ENCODE measurements at regions not wholly inside any gene's neighbourhood (a gene's known extent, or its start where the extent isn't known, plus 50 kb on each side); places are given as distances from the start of the nearest gene placed in this dataset.

GRCh38 chr11:38687008-38687407, 2089.0 kb upstream of the RAG2 start:
- Histone ChIP-seq H3K36me3 (replicated peaks in 1 of 2; ENCODE audit: control insufficient read depth in 1 of 2, insufficient read depth in 2 of 2, low read length in 2 of 2) (no peaks in the 10 kb centered on the region), H3K4me2 (replicated peaks; ENCODE audit: extremely low read depth, low read length, poor library complexity, severe bottlenecking) (no peak overlapping the region), H3K9ac (ENCODE audit: insufficient read depth, low read length, poor library complexity, severe bottlenecking) (no peak overlapping the region), H3K27me3 (ENCODE audit: control insufficient read depth in 2 of 2, insufficient read depth in 2 of 2, low read length in 2 of 2) (no peaks in the 10 kb centered on the region), H2AFZ (ENCODE audit: insufficient read depth, low read depth, low read length, poor library complexity, severe bottlenecking) (no peak overlapping the region), H3K27ac (ENCODE audit: low read depth in 1 of 2, low read length in 2 of 2) (no peak overlapping the region), H3K4me1 (ENCODE audit: control insufficient read depth in 1 of 2, insufficient read depth in 2 of 2, low read length in 2 of 2) (no peaks in the 10 kb centered on the region), H4K20me1 (ENCODE audit: insufficient read depth, low read length) (no peaks in the 10 kb centered on the region), H3K79me2 (ENCODE audit: insufficient read depth, low read length) (no peaks in the 10 kb centered on the region), H3K4me3 (replicated peaks in 1 of 3; ENCODE audit: low read depth in 2 of 3, low read length in 3 of 3) (no peak overlapping the region), H3K9me3 (replicated peaks in 1 of 2; ENCODE audit: control insufficient read depth in 1 of 2, insufficient read depth in 1 of 2, low read length in 2 of 2) (no peaks in the 10 kb centered on the region)
- 81% methylated on average over 2 of the region's 3 CpGs for whole genome bisulfite sequencing (ENCODE audit: insufficient coverage)
- Mint-ChIP-seq H3K4me3 (no peak overlapping the region), H3K4me1 (no peaks in the 10 kb centered on the region), H3K27ac (no peak overlapping the region), H3K9me3 (peaks cover 0 to 1% (median 0%) of the 10 kb centered on the region in 7 donors), H3K27me3 (ENCODE audit: low read depth in 3 of 3) (peaks cover 0 to 1% (median 0%) of the 10 kb centered on the region in 3 donors), H3K36me3 (no peaks in the 10 kb centered on the region)
- DNase-seq, result no peak
- intact Hi-C loops (cut with micrococcal nuclease), result no loop called here
- TF ChIP-seq, protein P1, sequence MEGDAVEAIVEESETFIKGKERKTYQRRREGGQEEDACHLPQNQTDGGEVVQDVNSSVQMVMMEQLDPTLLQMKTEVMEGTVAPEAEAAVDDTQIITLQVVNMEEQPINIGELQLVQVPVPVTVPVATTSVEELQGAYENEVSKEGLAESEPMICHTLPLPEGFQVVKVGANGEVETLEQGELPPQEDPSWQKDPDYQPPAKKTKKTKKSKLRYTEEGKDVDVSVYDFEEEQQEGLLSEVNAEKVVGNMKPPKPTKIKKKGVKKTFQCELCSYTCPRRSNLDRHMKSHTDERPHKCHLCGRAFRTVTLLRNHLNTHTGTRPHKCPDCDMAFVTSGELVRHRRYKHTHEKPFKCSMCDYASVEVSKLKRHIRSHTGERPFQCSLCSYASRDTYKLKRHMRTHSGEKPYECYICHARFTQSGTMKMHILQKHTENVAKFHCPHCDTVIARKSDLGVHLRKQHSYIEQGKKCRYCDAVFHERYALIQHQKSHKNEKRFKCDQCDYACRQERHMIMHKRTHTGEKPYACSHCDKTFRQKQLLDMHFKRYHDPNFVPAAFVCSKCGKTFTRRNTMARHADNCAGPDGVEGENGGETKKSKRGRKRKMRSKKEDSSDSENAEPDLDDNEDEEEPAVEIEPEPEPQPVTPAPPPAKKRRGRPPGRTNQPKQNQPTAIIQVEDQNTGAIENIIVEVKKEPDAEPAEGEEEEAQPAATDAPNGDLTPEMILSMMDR (IDR thresholded peaks at IDR 0.05), result no peak

- Histone ChIP-seq H3K9ac (ENCODE audit: insufficient read depth, low read length, poor library complexity, severe bottlenecking) (no peak overlapping the region), H4K20me1 (ENCODE audit: insufficient read depth, low read length) (no peaks in the 10 kb centered on the region), H2AFZ (ENCODE audit: insufficient read depth, low read depth, low read length, poor library complexity, severe bottlenecking) (no peak overlapping the region), H3K4me1 (ENCODE audit: control insufficient read depth in 1 of 2, insufficient read depth in 2 of 2, low read length in 2 of 2) (no peaks in the 10 kb centered on the region), H3K79me2 (ENCODE audit: insufficient read depth, low read length) (no peaks in the 10 kb centered on the region), H3K4me3 (replicated peaks in 1 of 3; ENCODE audit: low read depth in 2 of 3, low read length in 3 of 3) (no peak overlapping the region), H3K9me3 (replicated peaks in 1 of 2; ENCODE audit: control insufficient read depth in 1 of 2, insufficient read depth in 1 of 2, low read length in 2 of 2) (no peaks in the 10 kb centered on the region), H3K27ac (ENCODE audit: low read depth in 1 of 2, low read length in 2 of 2) (no peak overlapping the region), H3K4me2 (replicated peaks; ENCODE audit: extremely low read depth, low read length, poor library complexity, severe bottlenecking) (no peak overlapping the region), H3K36me3 (replicated peaks in 1 of 2; ENCODE audit: control insufficient read depth in 1 of 2, insufficient read depth in 2 of 2, low read length in 2 of 2) (no peaks in the 10 kb centered on the region), H3K27me3 (ENCODE audit: control insufficient read depth in 2 of 2, insufficient read depth in 2 of 2, low read length in 2 of 2) (no peaks in the 10 kb centered on the region)
- H3K9me3 Mint-ChIP-seq, result peaks cover 0 to 3% (median 0%) of the 10 kb centered on the region in 7 donors
- H3K4me3 Mint-ChIP-seq, result no peak overlapping the region
- no peak for DNase-seq
- H3K27ac Mint-ChIP-seq, result no peak overlapping the region
- no CpG with 5 or more reads among the region's 2 CpGs for WGBS (ENCODE audit: insufficient coverage)
- TF ChIP-seq, protein P1 (IDR thresholded peaks at IDR 0.05), result no peak
- no peaks in the 10 kb centered on the region for H3K36me3 Mint-ChIP-seq
- H3K27me3 Mint-ChIP-seq (ENCODE audit: low read depth in 3 of 3), result no peaks in the 10 kb centered on the region
- intact Hi-C loops (cut with micrococcal nuclease), result no loop called here
- no peaks in the 10 kb centered on the region for H3K4me1 Mint-ChIP-seq
These were observed 2085.4 kb upstream of the RAG2 start for GRCh38 chr11:38683484-38683883.
